MM.1S (cell line): ENCODE measurements at regions not wholly inside any gene's neighbourhood (a gene's known extent, or its start where the extent isn't known, plus 50 kb on each side); places are given as distances from the start of the nearest gene placed in this dataset.

Experiments used
- CTCF ChIP-seq: fragments of 300-600 bp; sonication (generic); IDR thresholded peaks from 2 replicates; pipeline ENCODE4 v1.5.1; 2016; ENCODE audit warnings: antibody characterized with exemption, low read length, mixed read lengths
- EZH2 ChIP-seq: fragments of 300-600 bp; sonication (generic); optimal IDR thresholded peaks from 2 replicates; pipeline ENCODE3; 2017; ENCODE audit warnings: low read depth, mild to moderate bottlenecking, antibody characterized with exemption, low read length, mixed read lengths
- EZH2phosphoT487 ChIP-seq: fragments of 300-600 bp; sonication (generic); IDR thresholded peaks from 2 replicates; pipeline ENCODE4 v1.6.1; 2018; ENCODE audit warnings: antibody characterized with exemption, low read length

GRCh38 chr5:166713295-166713694, 1578.2 kb upstream of the WWC1 start:
- TF ChIP-seq CTCF = no peak
- TF ChIP-seq EZH2phosphoT487 = no peak
- no peak for TF ChIP-seq EZH2
